HEK293 (cell line): ENCODE measurements at regions not wholly inside any gene's neighbourhood (a gene's known extent, or its start where the extent isn't known, plus 50 kb on each side); places are given as distances from the start of the nearest gene placed in this dataset.

ENCODE experiments used
- CTCF ChIA-PET: fragments of 350-600 bp; formaldehyde crosslinking; extraction: SDS; loops from one replicate; lab custom pipeline; 2021; ENCODE audit warnings: antibody characterized with exemption; lab: Yijun Ruan, JAX
- POLR2A ChIA-PET: fragments of 300-600 bp; formaldehyde crosslinking; extraction: SDS; loops from one replicate; lab custom pipeline; 2020; ENCODE audit warnings: antibody characterized with exemption, inconsistent platforms; lab: Yijun Ruan, JAX
- H3K27ac ChIP-seq: fragments of 200-500 bp; sonication (Bioruptor generic); 2 replicates; pipeline ENCODE4 v1.5.1; 2014; ENCODE audit warnings: low read depth, low read length, control low read depth, inconsistent platforms; ENCODE audit errors: extremely low read depth
- H3K36me3 ChIP-seq, 2 experiments: fragments of 200-500 bp in 1 of 2; sonication (Bioruptor generic) in 1 of 2; 1 replicate in 1 of 2; 2 replicates in 1 of 2; pipeline ENCODE4 v1.5.1; 2014 to 2017; ENCODE audit warnings: inconsistent platforms in 2 of 2, low read length in 2 of 2; ENCODE audit not compliant: control insufficient read depth in 2 of 2, insufficient read depth in 1 of 2
- H3K4me1 ChIP-seq: fragments of 200-500 bp; sonication (Bioruptor generic); 2 replicates; pipeline ENCODE4 v1.5.1; 2014; ENCODE audit warnings: mild to moderate bottlenecking, low read length, inconsistent platforms; ENCODE audit not compliant: control insufficient read depth, insufficient read depth
- H3K4me3 ChIP-seq: 2 replicates; pipeline ENCODE4 v1.5.1; 2011; ENCODE audit warnings: low read depth, mild to moderate bottlenecking, control low read depth, low read length, moderate library complexity
- H3K9me3 ChIP-seq: fragments of 200-500 bp; sonication (Bioruptor generic); 2 replicates; pipeline ENCODE4 v1.5.1; 2014; ENCODE audit warnings: low read depth, low read length, inconsistent platforms; ENCODE audit not compliant: control insufficient read depth, insufficient read depth
- FEZF1 ChIP-seq: fragments of 450-650 bp; formaldehyde crosslinking; IDR thresholded peaks from 2 replicates; pipeline ENCODE4 v1.5.1; 2016; ENCODE audit warnings: missing biosample characterization, missing genetic modification characterization
- GLIS1 ChIP-seq: fragments of 450-650 bp; formaldehyde crosslinking; IDR thresholded peaks from 2 replicates; pipeline ENCODE4 v1.5.1; 2016; ENCODE audit warnings: missing biosample characterization, missing genetic modification characterization
- HIC1 ChIP-seq: fragments of 450-650 bp; formaldehyde crosslinking; IDR thresholded peaks from 2 replicates; pipeline ENCODE4 v1.5.1; 2016; ENCODE audit warnings: missing biosample characterization, missing genetic modification characterization
- HOXD13 ChIP-seq: sonication (generic); formaldehyde crosslinking; IDR thresholded peaks from 2 replicates; pipeline ENCODE4 v1.8.0; 2022; ENCODE audit warnings: missing genetic modification reagents, borderline replicate concordance
- KLF7 ChIP-seq: fragments of 450-650 bp; formaldehyde crosslinking; IDR thresholded peaks from 2 replicates; pipeline ENCODE4 v1.5.1; 2016; ENCODE audit warnings: missing biosample characterization, missing genetic modification characterization, borderline replicate concordance
- SETDB1 ChIP-seq: IDR thresholded peaks from one replicate; pipeline ENCODE4 v1.6.1; 2017; ENCODE audit warnings: mild to moderate bottlenecking, low read length, moderate library complexity, mixed read lengths; ENCODE audit not compliant: insufficient read length
- YY2 ChIP-seq: fragments of 450-650 bp; formaldehyde crosslinking; IDR thresholded peaks from 2 replicates; pipeline ENCODE4 v1.5.1; 2016; ENCODE audit warnings: missing biosample characterization, missing genetic modification characterization
- ZBTB21 ChIP-seq: fragments of 450-650 bp; formaldehyde crosslinking; IDR thresholded peaks from 2 replicates; pipeline ENCODE4 v1.5.1; 2017; ENCODE audit warnings: missing biosample characterization, missing genetic modification characterization
- ZBTB48 ChIP-seq: fragments of 450-650 bp; formaldehyde crosslinking; IDR thresholded peaks from 2 replicates; pipeline ENCODE4 v1.5.1; 2016; ENCODE audit warnings: missing biosample characterization, missing genetic modification characterization
- ZNF121 ChIP-seq: fragments of 450-650 bp; formaldehyde crosslinking; IDR thresholded peaks from 2 replicates; pipeline ENCODE4 v1.5.1; 2016; ENCODE audit warnings: missing biosample characterization, missing genetic modification characterization
- ZNF138 ChIP-seq: fragments of 450-650 bp; formaldehyde crosslinking; IDR thresholded peaks from 2 replicates; pipeline ENCODE4 v1.5.1; 2016; ENCODE audit warnings: missing biosample characterization, missing genetic modification characterization, borderline replicate concordance
- ZNF23 ChIP-seq: fragments of 450-650 bp; formaldehyde crosslinking; IDR thresholded peaks from 2 replicates; pipeline ENCODE4 v1.5.1; 2016; ENCODE audit warnings: missing biosample characterization, missing genetic modification characterization, borderline replicate concordance
- ZNF274 ChIP-seq, 2 experiments: fragments of 200-500 bp in 1 of 2; fragments of 450-650 bp in 1 of 2; sonication (Bioruptor generic) in 1 of 2; formaldehyde crosslinking in 1 of 2; IDR thresholded peaks; 2 replicates each; pipeline versions ENCODE4 v1.5.1 to v1.6.1; 2014 to 2016; ENCODE audit warnings: borderline replicate concordance in 1 of 2, inconsistent platforms in 1 of 2, low read length in 1 of 2, missing biosample characterization in 1 of 2, missing genetic modification characterization in 1 of 2
- ZNF398 ChIP-seq: fragments of 450-650 bp; formaldehyde crosslinking; IDR thresholded peaks from 2 replicates; pipeline ENCODE4 v1.5.1; 2017; ENCODE audit warnings: missing biosample characterization, missing genetic modification characterization
- ZNF48 ChIP-seq: fragments of 450-650 bp; formaldehyde crosslinking; IDR thresholded peaks from 2 replicates; pipeline ENCODE4 v1.5.1; 2016; ENCODE audit warnings: missing biosample characterization, missing genetic modification characterization
- ZNF544 ChIP-seq: fragments of 450-650 bp; formaldehyde crosslinking; IDR thresholded peaks from 2 replicates; pipeline ENCODE4 v1.5.0; 2017; ENCODE audit warnings: missing biosample characterization, missing genetic modification characterization
- ZNF76 ChIP-seq: fragments of 450-650 bp; formaldehyde crosslinking; IDR thresholded peaks from 2 replicates; pipeline ENCODE4; 2016; ENCODE audit warnings: low read depth, missing biosample characterization, missing genetic modification characterization, borderline replicate concordance
- ZSCAN23 ChIP-seq: fragments of 450-650 bp; formaldehyde crosslinking; IDR thresholded peaks from 2 replicates; pipeline ENCODE4 v1.5.1; 2016; ENCODE audit warnings: missing biosample characterization, missing genetic modification characterization
- TF ChIP-seq, protein P1 (sequence below): fragments of 450-650 bp; formaldehyde crosslinking; IDR thresholded peaks from 2 replicates; pipeline ENCODE4 v1.5.1; 2017; ENCODE audit warnings: missing biosample characterization, missing genetic modification characterization
- TF ChIP-seq, protein P2 (sequence below): fragments of 450-650 bp; formaldehyde crosslinking; optimal IDR thresholded peaks from 2 replicates; pipeline ENCODE3; 2016; ENCODE audit warnings: missing biosample characterization, mild to moderate bottlenecking, missing genetic modification characterization

DNA sequence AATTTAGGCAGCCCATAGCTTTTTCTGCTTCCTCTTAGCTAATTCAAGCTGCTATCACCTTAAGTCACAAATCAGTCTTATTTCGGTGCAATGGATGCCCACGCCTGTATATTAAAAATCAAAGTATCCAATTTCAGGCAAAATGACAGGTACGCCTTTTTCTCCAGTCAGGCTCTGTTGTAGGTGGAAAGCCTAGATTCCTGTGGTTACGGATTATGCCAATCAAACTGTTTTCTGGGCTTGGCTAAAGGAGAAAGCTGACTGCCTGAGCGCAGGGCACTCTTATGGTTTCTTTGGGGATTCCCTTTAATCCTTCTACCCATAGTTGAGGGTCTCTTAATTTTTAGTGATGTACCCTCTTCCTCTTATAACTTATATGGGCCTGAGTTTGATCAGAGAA lies 550.5 kb downstream of the PDHA2 start (continued):
- TF ChIP-seq ZNF76 (tag by site-specific recombination) (no peak), KLF7 (tag by site-specific recombination) (no peak)
- TF ChIP-seq, protein P1, sequence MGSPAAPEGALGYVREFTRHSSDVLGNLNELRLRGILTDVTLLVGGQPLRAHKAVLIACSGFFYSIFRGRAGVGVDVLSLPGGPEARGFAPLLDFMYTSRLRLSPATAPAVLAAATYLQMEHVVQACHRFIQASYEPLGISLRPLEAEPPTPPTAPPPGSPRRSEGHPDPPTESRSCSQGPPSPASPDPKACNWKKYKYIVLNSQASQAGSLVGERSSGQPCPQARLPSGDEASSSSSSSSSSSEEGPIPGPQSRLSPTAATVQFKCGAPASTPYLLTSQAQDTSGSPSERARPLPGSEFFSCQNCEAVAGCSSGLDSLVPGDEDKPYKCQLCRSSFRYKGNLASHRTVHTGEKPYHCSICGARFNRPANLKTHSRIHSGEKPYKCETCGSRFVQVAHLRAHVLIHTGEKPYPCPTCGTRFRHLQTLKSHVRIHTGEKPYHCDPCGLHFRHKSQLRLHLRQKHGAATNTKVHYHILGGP (tag by site-specific recombination): no peak
- TF ChIP-seq, all 188 proteins: peak for 0

- no peak overlapping the region for H3K27ac ChIP-seq
- POLR2A ChIA-PET: no interaction called here
- no peaks in the 10 kb centered on the region for H3K36me3 ChIP-seq
- TF ChIP-seq GLIS1 (tag by site-specific recombination): no peak
- TF ChIP-seq ZNF48 (tag by site-specific recombination): no peak
- TF ChIP-seq SETDB1: no peak
- no peak for TF ChIP-seq ZBTB21 (tag by site-specific recombination)
- TF ChIP-seq ZNF544: no peak
- no peak for TF ChIP-seq FEZF1 (tag by site-specific recombination)
- TF ChIP-seq ZNF138: no peak
- TF ChIP-seq HOXD13 (CRISPR knock-in tag): no peak
- TF ChIP-seq ZBTB48: no peak
- no peak for TF ChIP-seq YY2 (tag by site-specific recombination)
- no peak for TF ChIP-seq ZNF121 (tag by site-specific recombination)
- TF ChIP-seq ZSCAN23 (tag by site-specific recombination): no peak
- TF ChIP-seq ZNF398 (tag by site-specific recombination): no peak
- TF ChIP-seq HIC1: no peak
- TF ChIP-seq ZNF274 (IDR thresholded peaks at IDR 0.05; ENCODE audit: low read length): no peak
- TF ChIP-seq ZNF274 (tag by site-specific recombination; IDR thresholded peaks at IDR 0.05; ENCODE audit: borderline replicate concordance): no peak
- no peak for TF ChIP-seq ZNF23
- TF ChIP-seq, protein P2, sequence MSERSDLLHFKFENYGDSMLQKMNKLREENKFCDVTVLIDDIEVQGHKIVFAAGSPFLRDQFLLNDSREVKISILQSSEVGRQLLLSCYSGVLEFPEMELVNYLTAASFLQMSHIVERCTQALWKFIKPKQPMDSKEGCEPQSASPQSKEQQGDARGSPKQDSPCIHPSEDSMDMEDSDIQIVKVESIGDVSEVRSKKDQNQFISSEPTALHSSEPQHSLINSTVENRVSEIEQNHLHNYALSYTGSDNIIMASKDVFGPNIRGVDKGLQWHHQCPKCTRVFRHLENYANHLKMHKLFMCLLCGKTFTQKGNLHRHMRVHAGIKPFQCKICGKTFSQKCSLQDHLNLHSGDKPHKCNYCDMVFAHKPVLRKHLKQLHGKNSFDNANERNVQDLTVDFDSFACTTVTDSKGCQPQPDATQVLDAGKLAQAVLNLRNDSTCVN (tag by site-specific recombination): no peak
- H3K4me3 ChIP-seq: no peak overlapping the region
- H3K4me1 ChIP-seq: no peaks in the 10 kb centered on the region
- CTCF ChIA-PET: no interaction called here
- H3K9me3 ChIP-seq: no peaks in the 10 kb centered on the region
Observed at GRCh38 chr4:96395747-96396146, 555.9 kb downstream of the PDHA2 start.
